Activated B cell treated with CpG ODN at 0.5 μM for 24 hours (primary cell): ENCODE measurements at regions not wholly inside any gene's neighbourhood (a gene's known extent, or its start where the extent isn't known, plus 50 kb on each side); places are given as distances from the start of the nearest gene placed in this dataset.

ENCODE experiments used
- ATAC-seq: fragments of 200-7000 bp; cut with Tn5 transposase; one replicate; pipeline ENCODE4 v1.10.0; 2021; ENCODE audit warnings: low read depth, mild to moderate bottlenecking, moderate library complexity
- CTCF ChIA-PET: fragments of 350-600 bp; sonication (Branson Sonifier 250); formaldehyde crosslinking; loops from one replicate; lab custom pipeline; 2021; ENCODE audit warnings: antibody characterized with exemption; lab: Charles Lee
- POLR2A ChIA-PET: fragments of 350-600 bp; sonication (Branson Sonifier 250); formaldehyde crosslinking; loops from one replicate; lab custom pipeline; 2021; ENCODE audit warnings: antibody characterized with exemption; lab: Charles Lee
- DNase-seq: peaks from one replicate; pipeline ENCODE4 v3.0.0; 2022
- H3K27ac Mint-ChIP-seq: one replicate; pipeline ENCODE4 v1.8.0; 2020; ENCODE audit warnings: mixed read lengths
- H3K27me3 Mint-ChIP-seq: one replicate; pipeline ENCODE4 v1.8.0; 2021; ENCODE audit warnings: mixed read lengths
- H3K36me3 Mint-ChIP-seq: one replicate; pipeline ENCODE4 v1.8.0; 2021; ENCODE audit warnings: low read depth, mixed read lengths
- H3K4me1 Mint-ChIP-seq: one replicate; pipeline ENCODE4 v1.8.0; 2021; ENCODE audit warnings: mixed read lengths
- H3K4me3 Mint-ChIP-seq: one replicate; pipeline ENCODE4 v1.8.0; 2020; ENCODE audit warnings: mild to moderate bottlenecking, mixed read lengths
- H3K9me3 Mint-ChIP-seq: one replicate; pipeline ENCODE4 v1.8.0; 2020; ENCODE audit warnings: mixed read lengths
- intact Hi-C: fragments of 100-400 bp; cut with micrococcal nuclease; formaldehyde crosslinking; loops from one replicate; pipeline ENCODE4 v1.15.1; 2024
- TF ChIP-seq, protein P1 (sequence below): fragments of 200-600 bp; IDR thresholded peaks from one replicate; pipeline ENCODE4 v1.8.0; 2022; ENCODE audit warnings: antibody characterized with exemption, mild to moderate bottlenecking

DNA sequence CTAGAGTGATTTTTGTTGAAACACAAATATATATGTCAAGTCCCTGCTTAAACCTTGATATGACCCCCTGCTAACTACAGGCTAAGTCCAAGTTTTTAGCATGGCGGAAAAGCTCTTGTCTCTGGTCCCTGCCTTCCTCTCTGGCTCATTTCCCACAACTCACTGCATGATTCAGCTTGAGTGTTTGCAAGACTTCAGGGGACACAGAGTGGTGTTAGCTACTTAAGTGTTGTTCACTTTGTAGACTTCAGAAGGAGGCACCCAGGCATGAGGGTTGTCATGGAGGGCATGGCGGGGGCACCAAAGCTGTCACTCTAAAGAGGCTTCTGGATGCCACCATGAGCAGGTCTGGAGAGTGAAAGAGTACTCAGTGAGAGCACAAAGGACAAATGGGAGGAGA is 362.4 kb upstream of the ACTBL2 start:
- Mint-ChIP-seq H3K9me3 (no peaks in the 10 kb centered on the region), H3K4me3 (no peak overlapping the region), H3K27me3 (no peaks in the 10 kb centered on the region), H3K27ac (no peak overlapping the region), H3K36me3 (no peaks in the 10 kb centered on the region), H3K4me1 (no peaks in the 10 kb centered on the region)
- no peak for ATAC-seq
- intact Hi-C loops, result no loop called here
- ChIA-PET POLR2A (no interaction called here), CTCF (interaction anchor here (0.8 to 1.1 kb wide), 2 partner anchors 10 to 616 kb away, joined by 3 read pairs; no protein-coding TSS in a partner anchor)
- TF ChIP-seq, protein P1, sequence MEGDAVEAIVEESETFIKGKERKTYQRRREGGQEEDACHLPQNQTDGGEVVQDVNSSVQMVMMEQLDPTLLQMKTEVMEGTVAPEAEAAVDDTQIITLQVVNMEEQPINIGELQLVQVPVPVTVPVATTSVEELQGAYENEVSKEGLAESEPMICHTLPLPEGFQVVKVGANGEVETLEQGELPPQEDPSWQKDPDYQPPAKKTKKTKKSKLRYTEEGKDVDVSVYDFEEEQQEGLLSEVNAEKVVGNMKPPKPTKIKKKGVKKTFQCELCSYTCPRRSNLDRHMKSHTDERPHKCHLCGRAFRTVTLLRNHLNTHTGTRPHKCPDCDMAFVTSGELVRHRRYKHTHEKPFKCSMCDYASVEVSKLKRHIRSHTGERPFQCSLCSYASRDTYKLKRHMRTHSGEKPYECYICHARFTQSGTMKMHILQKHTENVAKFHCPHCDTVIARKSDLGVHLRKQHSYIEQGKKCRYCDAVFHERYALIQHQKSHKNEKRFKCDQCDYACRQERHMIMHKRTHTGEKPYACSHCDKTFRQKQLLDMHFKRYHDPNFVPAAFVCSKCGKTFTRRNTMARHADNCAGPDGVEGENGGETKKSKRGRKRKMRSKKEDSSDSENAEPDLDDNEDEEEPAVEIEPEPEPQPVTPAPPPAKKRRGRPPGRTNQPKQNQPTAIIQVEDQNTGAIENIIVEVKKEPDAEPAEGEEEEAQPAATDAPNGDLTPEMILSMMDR, result no peak
- DNase-seq, result no peak

DNA sequence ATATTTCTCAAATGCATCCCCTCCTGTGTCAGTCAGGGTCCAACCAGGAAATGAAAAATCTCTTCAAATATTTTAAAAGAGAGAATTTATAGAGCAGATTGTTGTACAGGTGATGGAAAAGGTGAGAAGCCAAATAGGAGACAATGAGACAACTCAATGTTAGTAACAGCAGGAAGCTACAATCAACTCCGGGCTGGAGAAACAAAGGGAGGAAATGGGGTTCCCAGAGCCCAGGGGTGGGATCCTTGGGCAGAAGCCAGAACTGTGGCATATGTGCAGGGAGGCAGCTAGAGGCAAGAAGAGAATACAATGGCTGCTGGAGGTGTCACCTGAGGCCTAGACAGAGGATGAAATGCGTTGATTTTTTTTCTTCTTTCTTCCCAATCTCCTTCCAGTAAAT is 361.8 kb upstream of the ACTBL2 start:
- Mint-ChIP-seq H3K4me1 (no peaks in the 10 kb centered on the region), H3K36me3 (no peaks in the 10 kb centered on the region), H3K4me3 (no peak overlapping the region), H3K27ac (no peak overlapping the region), H3K27me3 (no peaks in the 10 kb centered on the region), H3K9me3 (no peaks in the 10 kb centered on the region)
- ChIA-PET CTCF (interaction anchor here (1.1 kb wide), 1 partner anchor 10 kb away, joined by 3 read pairs; no protein-coding TSS in a partner anchor), POLR2A (no interaction called here)
- no peak for DNase-seq
- no peak for ATAC-seq
- intact Hi-C loops, result no loop called here
- TF ChIP-seq, protein P1, result no peak

DNA sequence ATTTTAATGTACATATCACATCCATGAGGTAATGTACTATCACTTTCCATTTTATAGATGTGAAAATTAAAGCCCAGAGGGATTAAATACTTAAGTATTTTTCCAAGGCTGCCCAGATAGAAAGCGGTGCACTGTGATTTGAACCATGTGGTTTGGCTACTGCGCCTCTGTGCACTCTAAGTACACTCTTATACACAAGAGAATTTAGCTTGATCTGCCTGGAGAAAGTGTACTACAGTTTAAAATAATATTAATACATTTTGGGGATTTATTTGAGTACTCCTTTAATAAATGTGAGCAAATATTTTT is 360.4 kb upstream of the ACTBL2 start:
- ChIA-PET CTCF (no interaction called here), POLR2A (no interaction called here)
- Mint-ChIP-seq H3K4me3 (no peak overlapping the region), H3K27ac (no peak overlapping the region), H3K36me3 (no peaks in the 10 kb centered on the region), H3K27me3 (no peaks in the 10 kb centered on the region), H3K4me1 (no peaks in the 10 kb centered on the region), H3K9me3 (no peaks in the 10 kb centered on the region)
- intact Hi-C loops, result no loop called here
- DNase-seq (no peak), ATAC-seq (no peak)
- TF ChIP-seq, protein P1, result no peak

DNA sequence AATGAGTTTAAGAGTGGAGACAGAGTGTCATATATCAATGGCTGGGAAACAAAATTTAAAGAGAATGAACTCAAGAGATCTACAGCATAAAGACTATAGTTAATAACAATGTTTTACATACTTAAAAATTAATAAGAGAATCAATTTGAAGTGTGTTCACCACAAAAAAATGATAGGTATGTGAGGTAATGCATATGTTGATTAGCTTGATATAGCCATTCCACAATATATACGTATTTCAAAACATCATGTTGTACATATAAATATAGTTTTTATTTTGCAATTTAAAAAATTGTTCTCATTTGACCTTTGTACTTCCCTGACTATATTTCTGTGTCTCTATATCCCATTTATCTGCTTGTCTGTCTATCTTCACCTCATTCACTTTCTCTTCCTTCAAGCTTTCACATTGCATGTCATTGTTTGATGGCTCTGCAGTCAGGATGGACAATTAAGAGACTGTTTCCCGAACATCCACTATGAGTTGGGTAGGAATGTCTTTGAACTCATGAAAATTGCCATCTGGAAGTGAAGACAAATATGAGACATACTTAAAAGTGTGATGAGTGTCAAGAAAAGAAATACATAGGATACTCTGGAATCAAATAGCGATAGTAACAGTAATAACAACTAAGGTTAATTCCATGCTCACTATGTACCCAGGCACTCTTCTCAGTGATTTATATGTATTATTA is 359.9 kb upstream of the ACTBL2 start:
- intact Hi-C loops, result no loop called here
- TF ChIP-seq, protein P1, result no peak
- ChIA-PET CTCF (no interaction called here), POLR2A (no interaction called here)
- no peaks in the 10 kb centered on the region for H3K36me3 Mint-ChIP-seq
- H3K4me1 Mint-ChIP-seq, result no peaks in the 10 kb centered on the region
- no peaks in the 10 kb centered on the region for H3K27me3 Mint-ChIP-seq
- no peaks in the 10 kb centered on the region for H3K9me3 Mint-ChIP-seq
- ATAC-seq, result no peak
- DNase-seq, result no peak
- H3K27ac Mint-ChIP-seq, result no peak overlapping the region
- H3K4me3 Mint-ChIP-seq, result no peak overlapping the region

DNA sequence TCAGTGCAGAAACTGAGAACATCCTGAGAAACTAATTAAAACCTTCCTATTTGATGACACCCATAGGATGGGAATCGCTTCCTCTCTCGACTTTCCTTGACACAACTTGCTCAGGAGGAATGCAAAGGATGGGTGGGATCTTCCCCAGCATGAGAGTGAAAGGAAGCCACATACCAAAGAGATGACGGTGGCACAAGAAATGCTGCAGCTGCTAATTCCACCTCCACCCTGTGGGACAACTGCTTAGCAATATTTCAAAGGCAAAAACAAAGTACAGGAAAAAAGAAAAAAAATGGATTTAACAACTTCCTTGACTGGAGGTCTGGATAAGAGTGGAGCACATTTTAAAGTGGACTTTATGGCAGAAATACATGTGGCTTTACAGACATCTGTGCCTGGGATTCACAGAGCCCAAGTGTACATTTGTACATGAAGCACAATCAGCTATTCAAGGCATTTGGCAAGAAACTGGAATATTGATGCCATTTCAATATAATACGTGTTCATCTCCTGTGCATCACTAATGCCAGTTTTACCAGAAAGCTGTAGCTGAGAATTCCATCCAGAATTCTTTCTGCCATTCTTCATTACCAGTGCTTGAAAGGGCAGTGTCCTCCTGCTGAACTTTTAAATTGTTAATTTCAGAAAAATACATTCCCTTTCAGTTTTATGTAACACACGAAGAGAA is 359.2 kb upstream of the ACTBL2 start:
- CTCF ChIA-PET, result no interaction called here
- Mint-ChIP-seq H3K9me3 (no peaks in the 10 kb centered on the region), H3K4me1 (no peaks in the 10 kb centered on the region), H3K4me3 (no peak overlapping the region), H3K36me3 (no peaks in the 10 kb centered on the region), H3K27me3 (no peaks in the 10 kb centered on the region), H3K27ac (no peak overlapping the region)
- POLR2A ChIA-PET, result no interaction called here
- TF ChIP-seq, protein P1, result no peak
- ATAC-seq (no peak), DNase-seq (no peak)
- intact Hi-C loops, result no loop called here
